K562 (cell line): ENCODE measurements at regions not wholly inside any gene's neighbourhood (a gene's known extent, or its start where the extent isn't known, plus 50 kb on each side); places are given as distances from the start of the nearest gene placed in this dataset.

ENCODE experiments used
- ATAC-seq: fragments of 200-7000 bp; cut with Tn5 transposase; 3 replicates; pipeline ENCODE4 v1.9.1; 2020; ENCODE audit warnings: moderate library complexity
- BruUV-seq: library from RNA; stranded (reverse); fragments of 400-500 nt; replicated peaks from 2 replicates; lab custom pipeline; 2021; lab: Mats Ljungman, UMichigan
- CTCF ChIA-PET: fragments of 300-600 bp; formaldehyde crosslinking; extraction: SDS; loops from one replicate; lab custom pipeline; 2021; ENCODE audit warnings: low intra/inter-chr PET ratio; lab: Yijun Ruan, JAX
- POLR2A ChIA-PET: fragments of 300-600, 350-650 bp; sonication (Branson Sonifier 250); formaldehyde crosslinking; extraction: SDS; loops from one replicate; lab custom pipeline; 2021; ENCODE audit warnings: antibody characterized with exemption, inconsistent platforms; lab: Yijun Ruan, JAX
- DNase-seq, 4 experiments: peaks; one replicate each; pipeline versions ENCODE4 v3.0.0 to v3.0.0-alpha.2; 2011 to 2018; ENCODE audit warnings: low spot score in 3 of 4, mixed read lengths in 3 of 4; ENCODE audit errors: extremely low read depth in 1 of 4
- FAIRE-seq: peaks from 2 replicates; lab custom pipeline; 2011; peaks lifted over from hg19 to GRCh38; lab: Jason Lieb, UNC
- H2AFZ ChIP-seq: 2 replicates; pipeline ENCODE4 v1.6.0; 2011; ENCODE audit warnings: low read depth, low read length, control low read depth, inconsistent platforms
- H3K27ac ChIP-seq: fragments of 200-600 bp; 3 replicates; pipeline ENCODE4 v1.8.0; 2011; ENCODE audit warnings: low read depth, mild to moderate bottlenecking, control low read depth, inconsistent platforms, low read length, moderate library complexity, mixed read lengths; ENCODE audit errors: extremely low read depth
- H3K27me3 ChIP-seq, 2 experiments: fragments of 300-600 bp in 1 of 2; 2 replicates in 1 of 2; 3 replicates in 1 of 2; pipeline versions ENCODE4 v1.6.0 to v1.8.0; 2011; ENCODE audit warnings: inconsistent platforms in 2 of 2, low read length in 2 of 2, mild to moderate bottlenecking in 1 of 2, mixed read lengths in 1 of 2, moderate library complexity in 1 of 2; ENCODE audit not compliant: control insufficient read depth in 2 of 2, insufficient read depth in 2 of 2
- H3K36me3 ChIP-seq: fragments of 300-600 bp; 3 replicates; pipeline ENCODE4 v1.8.0; 2011; ENCODE audit warnings: mild to moderate bottlenecking, low read length, inconsistent platforms; ENCODE audit not compliant: control insufficient read depth, insufficient read depth
- H3K4me1 ChIP-seq, 2 experiments: fragments of 200-600 bp in 1 of 2; replicated peaks in 1 of 2; 2 replicates in 1 of 2; 3 replicates in 1 of 2; pipeline versions ENCODE4 v1.5.1 to v1.8.0; 2011; ENCODE audit warnings: inconsistent platforms in 2 of 2, low read length in 2 of 2, mild to moderate bottlenecking in 1 of 2, mixed read lengths in 1 of 2, moderate library complexity in 1 of 2; ENCODE audit not compliant: control insufficient read depth in 2 of 2, insufficient read depth in 2 of 2
- H3K4me2 ChIP-seq: 2 replicates; pipeline ENCODE4 v1.6.1; 2011; ENCODE audit warnings: low read length, control low read depth, inconsistent platforms, mixed read lengths; ENCODE audit not compliant: insufficient read depth
- H3K4me3 ChIP-seq: fragments of 200-600 bp; sonication (generic), shearing (Covaris generic); 2 replicates; pipeline ENCODE4 v1.5.1; 2016; ENCODE audit warnings: control low read depth, inconsistent platforms
- H3K79me2 ChIP-seq: fragments of 200-600 bp; 3 replicates; pipeline ENCODE4 v1.8.0; 2011; ENCODE audit warnings: low read length, inconsistent platforms; ENCODE audit not compliant: control insufficient read depth, insufficient read depth
- H3K9ac ChIP-seq, 2 experiments: 2 replicates each; pipeline versions ENCODE4 v1.6.0 to v1.6.1; 2011; ENCODE audit warnings: low read depth in 2 of 2, low read length in 2 of 2, control low read depth in 1 of 2, inconsistent platforms in 1 of 2, mild to moderate bottlenecking in 1 of 2, mixed read lengths in 1 of 2; ENCODE audit not compliant: insufficient read depth in 1 of 2
- H3K9me1 ChIP-seq: one replicate; pipeline ENCODE4 v1.6.0; 2011; ENCODE audit warnings: inconsistent platforms, mild to moderate bottlenecking, low read length, moderate library complexity; ENCODE audit not compliant: control insufficient read depth, insufficient read depth
- H3K9me3 ChIP-seq: replicated peaks from 2 replicates; pipeline ENCODE4 v1.5.1; 2011; ENCODE audit warnings: low read depth, low read length, inconsistent platforms; ENCODE audit not compliant: control insufficient read depth, insufficient read depth
- H4K20me1 ChIP-seq: replicated peaks from 2 replicates; pipeline ENCODE4 v1.6.1; 2011; ENCODE audit warnings: low read length, inconsistent platforms, mixed read lengths; ENCODE audit not compliant: control insufficient read depth, insufficient read depth
- PHTF2 ChIP-seq: fragments of 250-450 bp; sonication (Bioruptor Pico); IDR thresholded peaks from 2 replicates; pipeline ENCODE4 v1.5.0; 2021; ENCODE audit warnings: mild to moderate bottlenecking
- SLC30A9 ChIP-seq: fragments of 250-450 bp; sonication (Bioruptor Pico); IDR thresholded peaks from 2 replicates; pipeline ENCODE4 v1.8.0; 2022; ENCODE audit warnings: mild to moderate bottlenecking, moderate library complexity
- TAF1 ChIP-seq: IDR thresholded peaks from 2 replicates; pipeline ENCODE4 v1.6.1; 2011; ENCODE audit warnings: mild to moderate bottlenecking, low read length, moderate library complexity; ENCODE audit not compliant: insufficient read depth, control insufficient read depth, severe bottlenecking; ENCODE audit errors: extremely low read depth
- ZBTB1 ChIP-seq: sonication (generic); formaldehyde crosslinking; IDR thresholded peaks from 2 replicates; pipeline ENCODE4 v1.8.1; 2023; ENCODE audit warnings: missing genetic modification reagents, low read depth, mild to moderate bottlenecking, borderline replicate concordance
- ZFP1 ChIP-seq: fragments of 450-650 bp; formaldehyde crosslinking; IDR thresholded peaks from 2 replicates; pipeline ENCODE4 v1.4.0; 2020; ENCODE audit warnings: mild to moderate bottlenecking, mixed read lengths
- WGBS: fragments of 100-300 bp; shearing (Covaris generic); methylation state at CpG from one replicate; pipeline ENCODE4 v1.1.6; 2016; ENCODE audit warnings: low coverage, mixed read lengths; ENCODE audit not compliant: insufficient coverage; ENCODE audit errors: missing lambda C conversion rate; 5-methylcytosine and 5-hydroxymethylcytosine counted together
- in situ Hi-C: fragments of 300-500 bp; cut with MboI; formaldehyde crosslinking; loops from 4 replicates; pipeline ENCODE4 v1.15.0; 2018; ENCODE audit warnings: inconsistent platforms, mixed read lengths
- intact Hi-C: fragments of 100-400 bp; cut with micrococcal nuclease; formaldehyde crosslinking; loops from 2 replicates; pipeline ENCODE4 v1.14.2; 2022
- TF ChIP-seq, protein P1 (sequence below): fragments of 450-650 bp; IDR thresholded peaks from 2 replicates; pipeline ENCODE4 v1.6.1; 2017; ENCODE audit warnings: mild to moderate bottlenecking, moderate library complexity
- TF ChIP-seq, protein P2 (sequence below): sonication (generic); formaldehyde crosslinking; IDR thresholded peaks from 2 replicates; pipeline ENCODE4 v1.8.1; 2023; ENCODE audit warnings: mild to moderate bottlenecking, missing genetic modification reagents
- TF ChIP-seq, protein P3 (sequence below): sonication (generic); IDR thresholded peaks from 2 replicates; pipeline ENCODE4 v1.6.1; 2016

DNA sequence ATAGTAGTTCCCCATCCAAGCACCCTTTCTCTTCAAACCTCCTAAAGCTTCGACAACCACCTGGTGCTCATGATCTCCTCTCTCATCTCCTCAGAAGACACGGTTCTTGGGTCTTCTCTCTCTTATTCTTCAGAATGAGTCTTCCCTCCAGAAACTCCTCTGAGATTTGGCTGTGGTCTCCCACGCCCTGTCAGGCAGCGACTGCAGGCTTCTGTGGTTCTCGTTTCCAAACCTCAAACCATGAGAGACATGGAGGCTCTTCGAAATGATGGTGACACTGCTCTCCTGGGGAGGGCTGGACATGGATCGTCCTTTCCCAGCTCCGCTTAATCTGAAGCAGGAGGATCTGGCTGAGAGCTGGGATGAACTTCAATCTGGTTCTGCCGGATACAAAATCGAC is 78.6 kb upstream of the PITRM1 start:
- WGBS, result 3% methylated on average over 10 of the region's 10 CpGs

More for the DNA sequence above, 78.6 kb upstream of the PITRM1 start:
- no peak overlapping the region for H2AFZ ChIP-seq
- ATAC-seq (no peak), DNase-seq (no peak), FAIRE-seq (no peak)
- in situ Hi-C loops, result no loop called here
- CTCF ChIA-PET, result no interaction called here
- no peaks in the 10 kb centered on the region for H4K20me1 ChIP-seq
- intact Hi-C loops, result no loop called here
- H3K79me2 ChIP-seq, result no peaks in the 10 kb centered on the region
- POLR2A ChIA-PET, result interaction anchor here (1.2 kb wide), 1 partner anchor 379 kb away, joined by 3 read pairs; no protein-coding TSS in a partner anchor
- TF ChIP-seq PHTF2 (CRISPR knock-in tag), result no peak
- no peak for TF ChIP-seq ZFP1
- no peak for TF ChIP-seq ZBTB1 (CRISPR knock-in tag)
- no peak for TF ChIP-seq TAF1
- TF ChIP-seq, protein P1, sequence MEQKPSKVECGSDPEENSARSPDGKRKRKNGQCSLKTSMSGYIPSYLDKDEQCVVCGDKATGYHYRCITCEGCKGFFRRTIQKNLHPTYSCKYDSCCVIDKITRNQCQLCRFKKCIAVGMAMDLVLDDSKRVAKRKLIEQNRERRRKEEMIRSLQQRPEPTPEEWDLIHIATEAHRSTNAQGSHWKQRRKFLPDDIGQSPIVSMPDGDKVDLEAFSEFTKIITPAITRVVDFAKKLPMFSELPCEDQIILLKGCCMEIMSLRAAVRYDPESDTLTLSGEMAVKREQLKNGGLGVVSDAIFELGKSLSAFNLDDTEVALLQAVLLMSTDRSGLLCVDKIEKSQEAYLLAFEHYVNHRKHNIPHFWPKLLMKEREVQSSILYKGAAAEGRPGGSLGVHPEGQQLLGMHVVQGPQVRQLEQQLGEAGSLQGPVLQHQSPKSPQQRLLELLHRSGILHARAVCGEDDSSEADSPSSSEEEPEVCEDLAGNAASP, result no peak
- no peak for TF ChIP-seq SLC30A9 (CRISPR knock-in tag)
- TF ChIP-seq, protein P2, sequence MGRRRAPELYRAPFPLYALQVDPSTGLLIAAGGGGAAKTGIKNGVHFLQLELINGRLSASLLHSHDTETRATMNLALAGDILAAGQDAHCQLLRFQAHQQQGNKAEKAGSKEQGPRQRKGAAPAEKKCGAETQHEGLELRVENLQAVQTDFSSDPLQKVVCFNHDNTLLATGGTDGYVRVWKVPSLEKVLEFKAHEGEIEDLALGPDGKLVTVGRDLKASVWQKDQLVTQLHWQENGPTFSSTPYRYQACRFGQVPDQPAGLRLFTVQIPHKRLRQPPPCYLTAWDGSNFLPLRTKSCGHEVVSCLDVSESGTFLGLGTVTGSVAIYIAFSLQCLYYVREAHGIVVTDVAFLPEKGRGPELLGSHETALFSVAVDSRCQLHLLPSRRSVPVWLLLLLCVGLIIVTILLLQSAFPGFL (CRISPR knock-in tag), result no peak
- TF ChIP-seq, protein P3, sequence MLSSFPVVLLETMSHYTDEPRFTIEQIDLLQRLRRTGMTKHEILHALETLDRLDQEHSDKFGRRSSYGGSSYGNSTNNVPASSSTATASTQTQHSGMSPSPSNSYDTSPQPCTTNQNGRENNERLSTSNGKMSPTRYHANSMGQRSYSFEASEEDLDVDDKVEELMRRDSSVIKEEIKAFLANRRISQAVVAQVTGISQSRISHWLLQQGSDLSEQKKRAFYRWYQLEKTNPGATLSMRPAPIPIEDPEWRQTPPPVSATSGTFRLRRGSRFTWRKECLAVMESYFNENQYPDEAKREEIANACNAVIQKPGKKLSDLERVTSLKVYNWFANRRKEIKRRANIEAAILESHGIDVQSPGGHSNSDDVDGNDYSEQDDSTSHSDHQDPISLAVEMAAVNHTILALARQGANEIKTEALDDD, result no peak
- H3K4me1 ChIP-seq, result no peaks in the 10 kb centered on the region
- H3K4me2 ChIP-seq, result no peak overlapping the region
- H3K9me3 ChIP-seq, result no peaks in the 10 kb centered on the region
- no peak overlapping the region for H3K9ac ChIP-seq
- peaks cover 24 to 27% of the 10 kb centered on the region in 2 experiments; a peak in 4 of 5 replicates for H3K27me3 ChIP-seq
- no peak overlapping the region for H3K27ac ChIP-seq
- BruUV-seq, result no TSS peak
- no peaks in the 10 kb centered on the region for H3K9me1 ChIP-seq
- H3K4me3 ChIP-seq, result no peak overlapping the region
- no peaks in the 10 kb centered on the region for H3K36me3 ChIP-seq
